Sigmoid colon (tissue), 6 donors: ENCODE measurements at regions not wholly inside any gene's neighbourhood (a gene's known extent, or its start where the extent isn't known, plus 50 kb on each side); places are given as distances from the start of the nearest gene placed in this dataset.
"Not testable (repeated sequence)": the region's sequence is repeated elsewhere in the genome, so short reads cannot be mapped to it uniquely, and the experiment has no call there.

Experiments used
- DNase-seq: peaks from one replicate; pipeline ENCODE4 v3.0.0-alpha.2; 2019
- H3K27ac ChIP-seq, 4 donors: fragments of 200-600 bp; sonication (generic); one replicate each; pipeline ENCODE4 v1.5.1; 2016 to 2019; ENCODE audit warnings: mild to moderate bottlenecking in 1 of 4
- H3K27me3 ChIP-seq, 3 donors: fragments of 200-600 bp; sonication (generic); one replicate each; pipeline ENCODE4 v1.5.1; 2019; ENCODE audit warnings: mild to moderate bottlenecking in 1 of 3
- H3K36me3 ChIP-seq, 4 donors: fragments of 200-600 bp; sonication (generic); one replicate each; pipeline ENCODE4 v1.5.1; 2016 to 2019
- H3K4me1 ChIP-seq, 4 donors: fragments of 200-600 bp; sonication (generic); one replicate each; pipeline ENCODE4 v1.5.1; 2017 to 2019
- H3K4me3 ChIP-seq, 4 donors: fragments of 200-600 bp; sonication (generic); one replicate each; pipeline ENCODE4 v1.5.1; 2017 to 2019; ENCODE audit warnings: mild to moderate bottlenecking in 2 of 4, moderate library complexity in 1 of 4
- H3K9me3 ChIP-seq, 4 donors: fragments of 200-600 bp in 3 of 4; sonication (generic) in 3 of 4; one replicate each; pipeline versions ENCODE4 v1.5.1 to v1.6.1; 2013 to 2019
- EP300 ChIP-seq, 4 donors: sonication (generic); formaldehyde crosslinking; IDR thresholded peaks; one replicate each; pipeline ENCODE4 v1.6.1; 2017; ENCODE audit warnings: antibody characterized with exemption in 4 of 4
- POLR2A ChIP-seq, 2 donors: fragments of 450-650 bp; IDR thresholded peaks; one replicate each; pipeline ENCODE4 v1.6.1; 2016; ENCODE audit warnings: antibody characterized with exemption in 2 of 2, mild to moderate bottlenecking in 2 of 2, moderate library complexity in 2 of 2
- POLR2AphosphoS5 ChIP-seq, 4 donors: sonication (generic); formaldehyde crosslinking; IDR thresholded peaks; one replicate each; pipeline ENCODE4 v1.6.1; 2017; ENCODE audit warnings: antibody characterized with exemption in 4 of 4
- whole genome bisulfite sequencing, 2 donors: extraction: QIAGEN DNeasy Blood & Tissue Kit; methylation state at CpG; one replicate each; pipeline ENCODE4 v1.1.7; 2013; 5-methylcytosine and 5-hydroxymethylcytosine counted together
- intact Hi-C: fragments of 100-400 bp; cut with DNase I; formaldehyde crosslinking; loops from one replicate; pipeline ENCODE4 v1.15.1; 2023
- TF ChIP-seq, protein P1 (sequence below), 4 experiments: fragments of 450-650 bp in 3 of 4; fragments of 200-600 bp in 1 of 4; IDR thresholded peaks; one replicate each; pipeline ENCODE4 v1.5.1; 2016 to 2019; ENCODE audit warnings: antibody characterized with exemption in 4 of 4, mild to moderate bottlenecking in 3 of 4, moderate library complexity in 2 of 4
- donor health status: healthy with polysubstance abuse.
- donor health status: healthy.

DNA sequence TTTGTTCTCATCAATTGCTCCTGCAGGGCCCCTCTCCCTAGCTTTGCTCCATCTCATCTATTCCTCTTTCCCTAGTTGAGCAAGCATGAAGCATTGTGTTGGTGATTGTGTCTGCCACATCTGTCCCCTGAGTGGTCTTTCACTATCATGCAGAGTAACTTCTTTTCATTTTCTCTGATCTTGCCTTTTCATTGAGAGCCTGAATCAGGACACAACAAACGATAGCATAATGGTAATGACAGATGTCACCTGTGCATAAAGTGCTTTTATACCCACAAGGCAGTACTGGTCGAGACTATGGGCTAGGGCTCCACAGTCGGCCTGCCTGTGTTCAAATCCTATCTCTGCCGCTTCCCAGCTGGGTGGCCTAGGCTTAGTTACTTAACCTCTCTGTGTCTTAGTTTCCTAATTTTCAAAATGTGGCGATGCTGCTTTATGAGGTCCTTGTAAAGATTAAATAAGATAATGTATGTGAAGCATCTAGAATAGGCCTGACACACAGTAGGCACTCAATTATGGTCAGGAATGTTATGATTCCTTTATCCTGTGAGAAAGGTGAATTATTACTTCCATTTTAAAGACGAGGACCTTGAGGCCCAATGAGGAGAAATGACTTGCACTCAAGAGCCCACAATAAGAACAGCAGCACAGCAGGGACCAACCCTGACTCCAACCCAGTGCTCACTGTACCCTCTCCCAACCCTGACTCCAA, 137.1 kb upstream of the ZNF618 start:
- TF ChIP-seq POLR2AphosphoS5 (IDR thresholded peaks at IDR 0.05) (no peak), EP300 (IDR thresholded peaks at IDR 0.05) (no peak), POLR2A (IDR thresholded peaks at IDR 0.05) (no peak)
- TF ChIP-seq, protein P1, sequence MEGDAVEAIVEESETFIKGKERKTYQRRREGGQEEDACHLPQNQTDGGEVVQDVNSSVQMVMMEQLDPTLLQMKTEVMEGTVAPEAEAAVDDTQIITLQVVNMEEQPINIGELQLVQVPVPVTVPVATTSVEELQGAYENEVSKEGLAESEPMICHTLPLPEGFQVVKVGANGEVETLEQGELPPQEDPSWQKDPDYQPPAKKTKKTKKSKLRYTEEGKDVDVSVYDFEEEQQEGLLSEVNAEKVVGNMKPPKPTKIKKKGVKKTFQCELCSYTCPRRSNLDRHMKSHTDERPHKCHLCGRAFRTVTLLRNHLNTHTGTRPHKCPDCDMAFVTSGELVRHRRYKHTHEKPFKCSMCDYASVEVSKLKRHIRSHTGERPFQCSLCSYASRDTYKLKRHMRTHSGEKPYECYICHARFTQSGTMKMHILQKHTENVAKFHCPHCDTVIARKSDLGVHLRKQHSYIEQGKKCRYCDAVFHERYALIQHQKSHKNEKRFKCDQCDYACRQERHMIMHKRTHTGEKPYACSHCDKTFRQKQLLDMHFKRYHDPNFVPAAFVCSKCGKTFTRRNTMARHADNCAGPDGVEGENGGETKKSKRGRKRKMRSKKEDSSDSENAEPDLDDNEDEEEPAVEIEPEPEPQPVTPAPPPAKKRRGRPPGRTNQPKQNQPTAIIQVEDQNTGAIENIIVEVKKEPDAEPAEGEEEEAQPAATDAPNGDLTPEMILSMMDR (IDR thresholded peaks at IDR 0.05) = no peak
- Histone ChIP-seq H3K4me3 (no peak overlapping the region), H3K36me3 (no peaks in the 10 kb centered on the region), H3K27ac (no peak overlapping the region), H3K27me3 (no peaks in the 10 kb centered on the region), H3K4me1 (no peaks in the 10 kb centered on the region), H3K9me3 (no peaks in the 10 kb centered on the region)
- no peak for DNase-seq
- 79 to 85% methylated on average over 6 of the region's 6 CpGs for WGBS, 2 donors
- intact Hi-C loops = no loop called here

DNA sequence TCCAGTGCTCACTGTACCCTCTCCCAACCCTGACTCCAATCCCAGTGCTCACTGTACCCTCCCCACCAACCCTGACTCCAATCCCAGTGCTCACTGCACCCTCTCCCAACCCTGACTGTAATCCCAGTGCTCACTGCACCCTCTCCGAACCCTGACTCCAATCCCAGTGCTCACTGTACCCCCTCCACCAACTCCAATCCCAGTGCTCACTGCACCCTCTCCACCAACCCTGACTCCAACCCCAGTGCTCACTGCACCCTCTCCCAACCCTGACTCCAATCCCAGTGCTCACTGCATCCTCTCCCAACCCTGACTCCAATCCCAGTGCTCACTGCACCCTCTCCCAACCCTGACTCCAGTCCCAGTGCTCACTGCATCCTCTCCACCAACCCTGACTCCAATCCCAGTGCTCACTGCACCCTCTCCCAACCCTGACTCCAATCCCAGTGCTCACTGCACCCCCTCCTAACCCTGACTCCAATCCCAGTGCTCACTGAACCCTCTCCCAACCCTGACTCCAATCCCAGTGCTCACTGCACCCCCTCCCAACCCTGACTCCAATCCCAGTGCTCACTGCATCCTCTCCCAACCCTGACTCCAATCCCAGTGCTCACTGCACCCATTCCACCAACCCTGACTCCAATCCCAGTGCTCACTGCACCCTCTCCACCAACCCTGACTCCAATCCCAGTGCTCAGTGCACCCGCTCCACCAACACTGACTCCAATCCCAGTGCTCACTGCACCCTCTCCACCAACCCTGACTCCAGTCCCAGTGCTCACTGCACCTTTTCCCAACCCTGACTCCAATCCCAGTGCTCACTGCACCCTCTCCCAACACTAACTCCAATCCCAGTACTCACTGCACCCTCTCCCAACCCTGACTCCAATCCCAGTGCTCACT, 136.3 kb upstream of the ZNF618 start:
- H3K4me3 ChIP-seq, H3K27me3 ChIP-seq, H3K4me1 ChIP-seq, DNase-seq, H3K27ac ChIP-seq, H3K9me3 ChIP-seq, H3K36me3 ChIP-seq, intact Hi-C loops: not testable (repeated sequence)
- 97 to 98% methylated on average over 2 of the region's 2 CpGs for WGBS, 2 donors

DNA sequence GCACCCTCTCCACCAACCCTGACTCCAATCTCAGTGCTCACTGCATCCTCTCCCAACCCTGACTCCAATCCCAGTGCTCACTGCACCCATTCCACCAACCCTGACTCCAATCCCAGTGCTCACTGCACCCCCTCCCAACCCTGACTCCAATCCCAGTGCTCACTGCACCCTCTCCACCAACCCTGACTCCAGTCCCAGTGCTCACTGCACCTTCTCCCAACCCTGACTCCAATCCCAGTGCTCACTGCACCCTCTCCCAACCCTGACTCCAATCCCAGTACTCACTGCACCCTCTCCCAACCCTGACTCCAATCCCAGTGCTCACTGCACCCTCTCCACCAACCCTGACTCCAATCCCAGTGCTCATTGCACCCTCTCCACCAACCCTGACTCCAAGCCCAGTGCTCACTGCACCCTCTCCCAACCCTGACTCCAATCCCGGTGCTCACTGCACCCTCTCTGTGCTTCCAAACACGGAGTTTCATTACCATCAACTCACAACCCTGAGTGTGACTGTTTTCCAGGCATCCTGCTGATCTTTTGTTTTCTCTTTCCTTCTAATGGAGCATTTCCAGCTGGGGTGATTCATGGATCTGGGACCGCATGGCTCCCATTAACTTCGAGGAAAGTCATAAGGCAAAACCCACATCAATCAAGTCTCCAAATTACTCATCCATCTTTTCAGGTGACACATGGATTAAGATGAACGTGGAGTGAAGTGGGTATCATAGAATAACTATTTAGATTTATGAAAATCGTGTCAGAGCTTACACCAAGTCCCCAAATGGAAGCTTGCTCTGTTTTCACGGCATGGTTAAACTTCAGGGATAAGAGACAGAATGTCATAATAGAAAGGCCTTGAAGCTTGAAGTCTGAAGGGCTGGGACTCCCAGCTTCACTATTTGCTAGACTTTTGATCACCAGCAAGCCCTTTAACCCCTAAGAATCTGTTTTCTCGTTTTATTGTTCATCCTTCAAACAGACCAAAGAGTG, 135.3 kb upstream of the ZNF618 start:
- H3K4me3 ChIP-seq, DNase-seq, H3K27ac ChIP-seq, H3K4me1 ChIP-seq, intact Hi-C loops, H3K9me3 ChIP-seq, H3K27me3 ChIP-seq, H3K36me3 ChIP-seq: not testable (repeated sequence)
- 44 to 57% methylated on average over 8 of the region's 8 CpGs for WGBS, 2 donors

DNA sequence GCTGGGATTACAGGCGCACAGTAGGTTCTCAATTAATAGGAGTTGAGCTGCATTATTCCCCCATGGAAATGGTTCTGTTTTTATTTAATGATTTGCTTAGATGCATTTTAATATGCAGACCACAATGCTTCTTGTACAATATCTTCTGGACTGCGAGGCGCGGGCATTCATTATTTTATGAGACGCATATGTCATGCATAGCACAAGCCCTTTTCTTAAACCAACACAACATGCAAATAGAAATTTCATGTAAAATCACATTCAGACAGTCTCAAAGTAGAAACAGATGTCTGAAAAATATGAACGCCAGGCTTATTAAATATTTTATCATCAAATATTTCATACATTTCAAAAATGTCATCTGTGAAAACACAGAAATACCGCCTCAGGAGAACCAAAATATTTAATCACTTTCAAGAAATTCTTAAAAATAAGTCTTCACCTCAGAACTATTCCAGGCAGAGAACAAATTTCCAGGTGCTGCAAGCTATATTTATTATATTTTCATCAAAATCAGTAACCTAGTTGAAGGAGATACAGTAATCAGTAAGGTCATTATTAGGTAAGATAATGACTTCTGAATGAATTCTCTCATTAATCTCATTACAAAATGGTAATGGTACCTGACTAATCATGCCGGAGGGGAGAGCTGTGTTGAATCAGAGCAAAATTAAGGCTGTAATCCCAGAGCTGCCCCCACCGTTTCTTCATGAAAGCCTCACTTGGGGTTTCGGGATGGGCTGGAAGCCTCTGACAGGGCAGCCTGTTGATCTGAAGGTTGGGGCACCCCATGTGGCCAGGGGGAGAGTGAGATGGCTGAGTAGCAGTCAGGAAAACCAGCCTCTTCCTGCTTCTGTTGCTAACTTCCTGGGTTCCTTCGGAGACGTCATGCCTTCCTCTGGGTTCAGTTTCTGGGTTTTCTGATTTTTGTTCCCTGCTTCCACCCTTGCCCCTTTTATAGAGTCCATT, 133.9 kb upstream of the ZNF618 start:
- DNase-seq = no peak
- TF ChIP-seq POLR2A (IDR thresholded peaks at IDR 0.05) (no peak), POLR2AphosphoS5 (IDR thresholded peaks at IDR 0.05) (no peak), EP300 (IDR thresholded peaks at IDR 0.05) (no peak)
- TF ChIP-seq, protein P1 (IDR thresholded peaks at IDR 0.05) = no peak
- Histone ChIP-seq H3K27ac (no peak overlapping the region), H3K27me3 (peaks cover 0 to 3% (median 0%) of the 10 kb centered on the region in 3 donors), H3K4me3 (no peak overlapping the region), H3K9me3 (no peaks in the 10 kb centered on the region), H3K36me3 (no peaks in the 10 kb centered on the region), H3K4me1 (no peaks in the 10 kb centered on the region)
- intact Hi-C loops = no loop called here
- WGBS, 2 donors = 80 to 81% methylated on average over 12 of the region's 12 CpGs

DNA sequence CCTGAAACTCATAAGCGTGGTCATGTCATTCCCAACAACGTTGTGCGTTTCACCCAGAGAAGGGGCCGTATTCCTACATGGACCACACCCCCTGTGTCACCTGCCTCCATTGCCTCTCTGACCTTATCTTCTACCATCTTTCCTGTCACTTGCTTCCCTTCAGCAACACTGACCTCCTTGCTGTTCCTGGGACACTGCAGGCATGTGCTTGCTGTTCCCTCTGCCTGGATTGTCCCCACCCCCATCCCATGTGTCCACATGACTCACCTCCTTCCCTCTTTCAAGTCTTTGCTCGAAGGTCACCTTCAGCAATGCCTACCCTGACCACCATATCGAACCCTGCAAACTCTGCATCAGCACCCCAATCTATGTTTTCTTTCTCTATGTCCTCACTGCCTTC, 133.2 kb upstream of the ZNF618 start:
- TF ChIP-seq POLR2AphosphoS5 (IDR thresholded peaks at IDR 0.05) (no peak), POLR2A (IDR thresholded peaks at IDR 0.05) (no peak), EP300 (IDR thresholded peaks at IDR 0.05) (no peak)
- TF ChIP-seq, protein P1 (IDR thresholded peaks at IDR 0.05) = no peak
- WGBS, 2 donors = 73 to 82% methylated on average over 6 of the region's 6 CpGs
- Histone ChIP-seq H3K36me3 (no peaks in the 10 kb centered on the region), H3K27ac (no peak overlapping the region), H3K4me3 (no peak overlapping the region), H3K4me1 (no peaks in the 10 kb centered on the region), H3K9me3 (no peaks in the 10 kb centered on the region), H3K27me3 (peaks cover 0 to 3% (median 0%) of the 10 kb centered on the region in 3 donors)
- DNase-seq = no peak
- intact Hi-C loops = no loop called here
